Lung microvascular endothelial cell (primary cell): ENCODE measurements at regions not wholly inside any gene's neighbourhood (a gene's known extent, or its start where the extent isn't known, plus 50 kb on each side); places are given as distances from the start of the nearest gene placed in this dataset.

Source experiments
- DNase-seq, 2 donors: peaks; one replicate each; pipeline versions ENCODE4 v3.0.0 to v3.0.0-alpha.2; 2010; ENCODE audit warnings: low read depth in 2 of 2

GRCh38 chr2:221130431-221130830 is 441.7 kb downstream of the EPHA4 start:
- DNase-seq, result no peak

- DNase-seq, result no peak
Measured at GRCh38 chr2:221133941-221134340, 438.2 kb downstream of the EPHA4 start.

- no peak for DNase-seq
Measured at GRCh38 chr2:221134718-221135117, 437.4 kb downstream of the EPHA4 start.

GRCh38 chr2:221135699-221136098 is 436.4 kb downstream of the EPHA4 start:
- DNase-seq, result no peak

- no peak for DNase-seq
Measured at GRCh38 chr2:221137385-221137784, 434.7 kb downstream of the EPHA4 start.

GRCh38 chr2:221142341-221142740 is 429.8 kb downstream of the EPHA4 start:
- DNase-seq, result no peak

- DNase-seq, result no peak
Measured at GRCh38 chr2:221143231-221143630, 428.9 kb downstream of the EPHA4 start.

- no peak for DNase-seq
Measured at GRCh38 chr2:221144909-221145308, 427.2 kb downstream of the EPHA4 start.

GRCh38 chr2:221145396-221145795 is 426.7 kb downstream of the EPHA4 start:
- no peak for DNase-seq

- DNase-seq, result no peak
Measured at GRCh38 chr2:221153226-221153625, 418.9 kb downstream of the EPHA4 start.

GRCh38 chr2:221154176-221154575 is 417.9 kb downstream of the EPHA4 start:
- DNase-seq, result no peak

- no peak for DNase-seq
Measured at GRCh38 chr2:221156062-221156734, 415.9 kb downstream of the EPHA4 start.

GRCh38 chr2:221161186-221161585 is 410.9 kb downstream of the EPHA4 start:
- DNase-seq, result no peak

- no peak for DNase-seq
Measured at GRCh38 chr2:221166292-221166691, 405.8 kb downstream of the EPHA4 start.

GRCh38 chr2:221167561-221167960 is 404.5 kb downstream of the EPHA4 start:
- no peak for DNase-seq

GRCh38 chr2:221169724-221170123 is 402.4 kb downstream of the EPHA4 start:
- DNase-seq, result no peak

- DNase-seq, result no peak
Measured at GRCh38 chr2:221170548-221170947, 401.6 kb downstream of the EPHA4 start.

- DNase-seq, result no peak
Measured at GRCh38 chr2:221176667-221177066, 395.4 kb downstream of the EPHA4 start.

GRCh38 chr2:221178139-221178538 is 394.0 kb downstream of the EPHA4 start:
- no peak for DNase-seq

GRCh38 chr2:221186873-221187272 is 385.2 kb downstream of the EPHA4 start:
- DNase-seq, result no peak

GRCh38 chr2:221189431-221190067 is 382.6 kb downstream of the EPHA4 start:
- no peak for DNase-seq

GRCh38 chr2:221195829-221196228 is 376.3 kb downstream of the EPHA4 start:
- no peak for DNase-seq

GRCh38 chr2:221197225-221197856 is 374.8 kb downstream of the EPHA4 start:
- DNase-seq, result no peak
